ENCODE measurements at regions not wholly inside any gene's neighbourhood (a gene's known extent, or its start where the extent isn't known, plus 50 kb on each side); places are given as distances from the start of the nearest gene placed in this dataset.
"Not testable (repeated sequence)": the region's sequence is repeated elsewhere in the genome, so short reads cannot be mapped to it uniquely, and the experiment has no call there.

GRCh38 chr14:30403791-30404190, 155.2 kb upstream of the G2E3 start:
- no peak for DNase-seq (ENCODE audit: low spot score in 2 of 2, unreplicated experiment in 2 of 2)
- H3K36me3 Mint-ChIP-seq, result no peaks in the 10 kb centered on the region
- no peak overlapping the region for H3K27ac Mint-ChIP-seq
- TF ChIP-seq, protein P1, sequence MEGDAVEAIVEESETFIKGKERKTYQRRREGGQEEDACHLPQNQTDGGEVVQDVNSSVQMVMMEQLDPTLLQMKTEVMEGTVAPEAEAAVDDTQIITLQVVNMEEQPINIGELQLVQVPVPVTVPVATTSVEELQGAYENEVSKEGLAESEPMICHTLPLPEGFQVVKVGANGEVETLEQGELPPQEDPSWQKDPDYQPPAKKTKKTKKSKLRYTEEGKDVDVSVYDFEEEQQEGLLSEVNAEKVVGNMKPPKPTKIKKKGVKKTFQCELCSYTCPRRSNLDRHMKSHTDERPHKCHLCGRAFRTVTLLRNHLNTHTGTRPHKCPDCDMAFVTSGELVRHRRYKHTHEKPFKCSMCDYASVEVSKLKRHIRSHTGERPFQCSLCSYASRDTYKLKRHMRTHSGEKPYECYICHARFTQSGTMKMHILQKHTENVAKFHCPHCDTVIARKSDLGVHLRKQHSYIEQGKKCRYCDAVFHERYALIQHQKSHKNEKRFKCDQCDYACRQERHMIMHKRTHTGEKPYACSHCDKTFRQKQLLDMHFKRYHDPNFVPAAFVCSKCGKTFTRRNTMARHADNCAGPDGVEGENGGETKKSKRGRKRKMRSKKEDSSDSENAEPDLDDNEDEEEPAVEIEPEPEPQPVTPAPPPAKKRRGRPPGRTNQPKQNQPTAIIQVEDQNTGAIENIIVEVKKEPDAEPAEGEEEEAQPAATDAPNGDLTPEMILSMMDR (IDR thresholded peaks at IDR 0.05; ENCODE audit: unreplicated experiment), result no peak
- H3K9me3 Mint-ChIP-seq, result peaks cover 9% of the 10 kb centered on the region
- H3K4me1 Mint-ChIP-seq, result no peaks in the 10 kb centered on the region
- H3K4me3 Mint-ChIP-seq, result no peak overlapping the region
- H3K27me3 Mint-ChIP-seq (ENCODE audit: low read depth), result peaks cover 28% of the 10 kb centered on the region

DNA sequence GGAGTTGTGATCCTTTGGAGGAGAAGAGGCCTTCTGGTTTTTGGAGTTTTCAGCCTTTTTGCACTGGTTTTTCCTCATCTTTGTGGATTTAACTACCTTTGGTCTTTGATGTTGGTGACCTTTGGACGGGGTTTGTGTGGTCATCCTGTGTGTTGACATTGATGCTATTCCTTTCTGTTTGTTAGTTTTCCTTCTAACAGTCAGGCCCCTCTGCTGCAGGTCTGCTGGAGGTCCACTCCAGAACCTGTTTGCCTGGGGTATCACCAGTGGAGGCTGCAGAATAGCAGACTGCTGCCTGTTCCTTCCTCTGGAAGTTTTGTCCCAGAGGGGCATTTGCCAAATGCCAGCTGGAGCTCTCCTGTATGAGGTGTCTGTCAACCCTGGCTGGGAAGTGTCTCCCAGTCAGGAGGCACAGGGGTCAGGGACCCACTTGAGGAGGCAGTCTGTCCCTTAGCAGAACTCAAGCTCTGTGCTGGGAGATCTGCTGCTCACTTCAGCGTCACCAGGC, 149.4 kb upstream of the G2E3 start:
- peaks cover 22% of the 10 kb centered on the region for H3K9me3 Mint-ChIP-seq
- H3K4me3 Mint-ChIP-seq; H3K36me3 Mint-ChIP-seq; H3K27me3 Mint-ChIP-seq (ENCODE audit: low read depth); H3K27ac Mint-ChIP-seq; DNase-seq (ENCODE audit: low spot score in 2 of 2, unreplicated experiment in 2 of 2); H3K4me1 Mint-ChIP-seq: not testable (repeated sequence)

GRCh38 chr14:30410986-30411385, 148.0 kb upstream of the G2E3 start:
- Mint-ChIP-seq H3K4me1 (no peaks in the 10 kb centered on the region), H3K36me3 (no peaks in the 10 kb centered on the region), H3K27me3 (ENCODE audit: low read depth) (peaks cover 7% of the 10 kb centered on the region), H3K9me3 (peaks cover 17% of the 10 kb centered on the region), H3K27ac (no peak overlapping the region), H3K4me3 (no peak overlapping the region)
- DNase-seq (ENCODE audit: low spot score in 2 of 2, unreplicated experiment in 2 of 2), result no peak
- TF ChIP-seq, protein P1 (IDR thresholded peaks at IDR 0.05; ENCODE audit: unreplicated experiment), result no peak

GRCh38 chr14:30413184-30413583, 145.8 kb upstream of the G2E3 start:
- not testable (repeated sequence) for H3K36me3 Mint-ChIP-seq; H3K4me1 Mint-ChIP-seq; H3K27me3 Mint-ChIP-seq (ENCODE audit: low read depth); H3K4me3 Mint-ChIP-seq; H3K27ac Mint-ChIP-seq; DNase-seq (ENCODE audit: low spot score in 2 of 2, unreplicated experiment in 2 of 2)
- H3K9me3 Mint-ChIP-seq, result peaks cover 15% of the 10 kb centered on the region

- TF ChIP-seq, protein P1 (IDR thresholded peaks at IDR 0.05; ENCODE audit: unreplicated experiment), result no peak
- H3K36me3 Mint-ChIP-seq, result no peaks in the 10 kb centered on the region
- H3K4me1 Mint-ChIP-seq, result no peaks in the 10 kb centered on the region
Observed at GRCh38 chr14:30417121-30417520, 141.8 kb upstream of the G2E3 start.

GRCh38 chr14:30417999-30418398, 141.0 kb upstream of the G2E3 start:
- TF ChIP-seq, protein P1 (IDR thresholded peaks at IDR 0.05; ENCODE audit: unreplicated experiment), result no peak
- Mint-ChIP-seq H3K4me3 (no peak overlapping the region), H3K4me1 (no peaks in the 10 kb centered on the region), H3K27me3 (ENCODE audit: low read depth) (peaks cover 5% of the 10 kb centered on the region), H3K9me3 (peaks cover 3% of the 10 kb centered on the region), H3K27ac (no peak overlapping the region), H3K36me3 (no peaks in the 10 kb centered on the region)
- DNase-seq (ENCODE audit: low spot score in 2 of 2, unreplicated experiment in 2 of 2), result no peak

More at GRCh38 chr14:30417121-30417520, 141.8 kb upstream of the G2E3 start:
- Mint-ChIP-seq H3K9me3 (peaks cover 12% of the 10 kb centered on the region), H3K27ac (no peak overlapping the region), H3K4me3 (no peak overlapping the region), H3K27me3 (ENCODE audit: low read depth) (peaks cover 5% of the 10 kb centered on the region)
- DNase-seq (ENCODE audit: low spot score in 2 of 2, unreplicated experiment in 2 of 2), result no peak

DNA sequence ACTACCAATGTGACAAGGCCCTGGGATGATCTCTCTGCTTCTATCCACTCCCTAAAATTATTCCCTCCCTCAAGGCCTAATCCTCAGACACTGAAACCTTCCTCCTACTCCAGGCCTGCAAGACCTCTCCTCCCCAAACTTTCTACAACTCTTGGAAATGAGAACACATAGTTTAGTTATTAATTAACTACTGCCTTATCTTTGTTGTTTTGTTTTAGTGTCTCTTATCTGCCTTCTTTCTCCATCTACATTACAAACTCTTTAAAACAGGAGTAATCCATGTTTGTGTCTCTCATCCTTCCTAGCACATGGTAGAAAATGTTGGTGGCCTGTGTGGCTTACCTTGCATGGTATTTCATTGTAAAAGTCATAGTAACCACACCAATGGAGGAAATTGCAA, 139.9 kb upstream of the G2E3 start:
- no peaks in the 10 kb centered on the region for H3K4me1 Mint-ChIP-seq
- H3K36me3 Mint-ChIP-seq, result no peaks in the 10 kb centered on the region
- no peak for DNase-seq (ENCODE audit: low spot score in 2 of 2, unreplicated experiment in 2 of 2)
- no peak overlapping the region for H3K27ac Mint-ChIP-seq
- H3K9me3 Mint-ChIP-seq, result no peaks in the 10 kb centered on the region
- H3K4me3 Mint-ChIP-seq, result no peak overlapping the region
- TF ChIP-seq, protein P1 (IDR thresholded peaks at IDR 0.05; ENCODE audit: unreplicated experiment), result no peak
- H3K27me3 Mint-ChIP-seq (ENCODE audit: low read depth), result peaks cover 10% of the 10 kb centered on the region
